ENCODE measurements at regions not wholly inside any gene's neighbourhood (a gene's known extent, or its start where the extent isn't known, plus 50 kb on each side); places are given as distances from the start of the nearest gene placed in this dataset.
"Not testable (repeated sequence)": the region's sequence is repeated elsewhere in the genome, so short reads cannot be mapped to it uniquely, and the experiment has no call there.

GRCh38 chr3:104360038-104360437 is 1006.7 kb upstream of the ALCAM start:
- no peak overlapping the region for H3K4me3 ChIP-seq (ENCODE audit: low read length in 2 of 2)
- H3K27ac ChIP-seq (ENCODE audit: low read length): no peak overlapping the region
- H3K36me3 ChIP-seq (ENCODE audit: control insufficient read depth in 2 of 2, insufficient read depth in 2 of 2, low read length in 2 of 2): no peaks in the 10 kb centered on the region
- no peaks in the 10 kb centered on the region for H3K27me3 ChIP-seq (ENCODE audit: control insufficient read depth in 1 of 2, insufficient read depth in 2 of 2, low read length in 2 of 2)
- no peaks in the 10 kb centered on the region for H3K9me3 ChIP-seq (ENCODE audit: control insufficient read depth in 2 of 2, low read length in 2 of 2)
- H3K9ac ChIP-seq (ENCODE audit: low read length in 2 of 2): no peak overlapping the region
- no peaks in the 10 kb centered on the region for H3K4me1 ChIP-seq (ENCODE audit: control insufficient read depth, insufficient read depth, low read length)

- H3K9ac ChIP-seq (ENCODE audit: low read length in 2 of 2); H3K36me3 ChIP-seq (ENCODE audit: control insufficient read depth in 2 of 2, insufficient read depth in 2 of 2, low read length in 2 of 2); H3K4me1 ChIP-seq (ENCODE audit: control insufficient read depth, insufficient read depth, low read length); H3K27ac ChIP-seq (ENCODE audit: low read length); H3K9me3 ChIP-seq (ENCODE audit: control insufficient read depth in 2 of 2, low read length in 2 of 2); H3K27me3 ChIP-seq (ENCODE audit: control insufficient read depth in 1 of 2, insufficient read depth in 2 of 2, low read length in 2 of 2); H3K4me3 ChIP-seq (ENCODE audit: low read length in 2 of 2): not testable (repeated sequence)
Measured at GRCh38 chr3:104361748-104362147, 1005.0 kb upstream of the ALCAM start.

GRCh38 chr3:104362319-104362718 is 1004.4 kb upstream of the ALCAM start:
- Histone ChIP-seq H3K27ac (ENCODE audit: low read length) (no peak overlapping the region), H3K9me3 (ENCODE audit: control insufficient read depth in 2 of 2, low read length in 2 of 2) (no peaks in the 10 kb centered on the region)

GRCh38 chr3:104367000-104367399 is 999.7 kb upstream of the ALCAM start:
- Histone ChIP-seq H3K27ac (ENCODE audit: low read length) (no peak overlapping the region), H3K4me1 (ENCODE audit: control insufficient read depth, insufficient read depth, low read length) (no peaks in the 10 kb centered on the region), H3K9ac (ENCODE audit: low read length in 2 of 2) (no peak overlapping the region), H3K27me3 (ENCODE audit: control insufficient read depth in 1 of 2, insufficient read depth in 2 of 2, low read length in 2 of 2) (no peaks in the 10 kb centered on the region), H3K36me3 (ENCODE audit: control insufficient read depth in 2 of 2, insufficient read depth in 2 of 2, low read length in 2 of 2) (no peaks in the 10 kb centered on the region), H3K9me3 (ENCODE audit: control insufficient read depth in 2 of 2, low read length in 2 of 2) (no peaks in the 10 kb centered on the region), H3K4me3 (ENCODE audit: low read length in 2 of 2) (no peak overlapping the region)

More at GRCh38 chr3:104362319-104362718, 1004.4 kb upstream of the ALCAM start:
- H3K4me3 ChIP-seq (ENCODE audit: low read length in 2 of 2): no peak overlapping the region
- no peaks in the 10 kb centered on the region for H3K4me1 ChIP-seq (ENCODE audit: control insufficient read depth, insufficient read depth, low read length)
- H3K9ac ChIP-seq (ENCODE audit: low read length in 2 of 2): no peak overlapping the region
- H3K36me3 ChIP-seq (ENCODE audit: control insufficient read depth in 2 of 2, insufficient read depth in 2 of 2, low read length in 2 of 2): no peaks in the 10 kb centered on the region
- H3K27me3 ChIP-seq (ENCODE audit: control insufficient read depth in 1 of 2, insufficient read depth in 2 of 2, low read length in 2 of 2): no peaks in the 10 kb centered on the region

GRCh38 chr3:104368760-104369159 is 997.9 kb upstream of the ALCAM start:
- H3K27ac ChIP-seq (ENCODE audit: low read length): no peak overlapping the region
- H3K36me3 ChIP-seq (ENCODE audit: control insufficient read depth in 2 of 2, insufficient read depth in 2 of 2, low read length in 2 of 2): no peaks in the 10 kb centered on the region
- no peaks in the 10 kb centered on the region for H3K9me3 ChIP-seq (ENCODE audit: control insufficient read depth in 2 of 2, low read length in 2 of 2)
- H3K4me1 ChIP-seq (ENCODE audit: control insufficient read depth, insufficient read depth, low read length): no peaks in the 10 kb centered on the region
- H3K4me3 ChIP-seq (ENCODE audit: low read length in 2 of 2): no peak overlapping the region
- H3K9ac ChIP-seq (ENCODE audit: low read length in 2 of 2): no peak overlapping the region
- no peaks in the 10 kb centered on the region for H3K27me3 ChIP-seq (ENCODE audit: control insufficient read depth in 1 of 2, insufficient read depth in 2 of 2, low read length in 2 of 2)

- Histone ChIP-seq H3K4me3 (ENCODE audit: low read length in 2 of 2) (no peak overlapping the region), H3K9me3 (ENCODE audit: control insufficient read depth in 2 of 2, low read length in 2 of 2) (no peaks in the 10 kb centered on the region), H3K27me3 (ENCODE audit: control insufficient read depth in 1 of 2, insufficient read depth in 2 of 2, low read length in 2 of 2) (no peaks in the 10 kb centered on the region), H3K4me1 (ENCODE audit: control insufficient read depth, insufficient read depth, low read length) (no peaks in the 10 kb centered on the region), H3K27ac (ENCODE audit: low read length) (no peak overlapping the region), H3K36me3 (ENCODE audit: control insufficient read depth in 2 of 2, insufficient read depth in 2 of 2, low read length in 2 of 2) (no peaks in the 10 kb centered on the region), H3K9ac (ENCODE audit: low read length in 2 of 2) (no peak overlapping the region)
Measured at GRCh38 chr3:104385421-104385820, 981.3 kb upstream of the ALCAM start.

- H3K9me3 ChIP-seq (ENCODE audit: control insufficient read depth in 2 of 2, low read length in 2 of 2): no peaks in the 10 kb centered on the region
- no peaks in the 10 kb centered on the region for H3K36me3 ChIP-seq (ENCODE audit: control insufficient read depth in 2 of 2, insufficient read depth in 2 of 2, low read length in 2 of 2)
- no peak overlapping the region for H3K4me3 ChIP-seq (ENCODE audit: low read length in 2 of 2)
- H3K27me3 ChIP-seq (ENCODE audit: control insufficient read depth in 1 of 2, insufficient read depth in 2 of 2, low read length in 2 of 2): no peaks in the 10 kb centered on the region
- H3K4me1 ChIP-seq (ENCODE audit: control insufficient read depth, insufficient read depth, low read length): no peaks in the 10 kb centered on the region
- no peak overlapping the region for H3K27ac ChIP-seq (ENCODE audit: low read length)
- H3K9ac ChIP-seq (ENCODE audit: low read length in 2 of 2): no peak overlapping the region
Measured at GRCh38 chr3:104388619-104389018, 978.1 kb upstream of the ALCAM start.

- H3K9me3 ChIP-seq (ENCODE audit: control insufficient read depth in 2 of 2, low read length in 2 of 2): no peaks in the 10 kb centered on the region
- no peaks in the 10 kb centered on the region for H3K36me3 ChIP-seq (ENCODE audit: control insufficient read depth in 2 of 2, insufficient read depth in 2 of 2, low read length in 2 of 2)
- H3K27me3 ChIP-seq (ENCODE audit: control insufficient read depth in 1 of 2, insufficient read depth in 2 of 2, low read length in 2 of 2): no peaks in the 10 kb centered on the region
- no peak overlapping the region for H3K9ac ChIP-seq (ENCODE audit: low read length in 2 of 2)
- no peak overlapping the region for H3K27ac ChIP-seq (ENCODE audit: low read length)
- H3K4me1 ChIP-seq (ENCODE audit: control insufficient read depth, insufficient read depth, low read length): no peaks in the 10 kb centered on the region
- H3K4me3 ChIP-seq (ENCODE audit: low read length in 2 of 2): no peak overlapping the region
Measured at GRCh38 chr3:104392327-104392726, 974.4 kb upstream of the ALCAM start.

GRCh38 chr3:104396974-104397669 is 969.6 kb upstream of the ALCAM start:
- Histone ChIP-seq H3K36me3 (ENCODE audit: control insufficient read depth in 2 of 2, insufficient read depth in 2 of 2, low read length in 2 of 2) (no peaks in the 10 kb centered on the region), H3K9me3 (ENCODE audit: control insufficient read depth in 2 of 2, low read length in 2 of 2) (no peaks in the 10 kb centered on the region), H3K4me3 (ENCODE audit: low read length in 2 of 2) (no peak overlapping the region), H3K9ac (ENCODE audit: low read length in 2 of 2) (no peak overlapping the region), H3K27me3 (ENCODE audit: control insufficient read depth in 1 of 2, insufficient read depth in 2 of 2, low read length in 2 of 2) (no peaks in the 10 kb centered on the region), H3K27ac (ENCODE audit: low read length) (no peak overlapping the region), H3K4me1 (ENCODE audit: control insufficient read depth, insufficient read depth, low read length) (no peaks in the 10 kb centered on the region)

GRCh38 chr3:104397713-104398112 is 969.0 kb upstream of the ALCAM start:
- Histone ChIP-seq H3K9ac (ENCODE audit: low read length in 2 of 2) (no peak overlapping the region), H3K9me3 (ENCODE audit: control insufficient read depth in 2 of 2, low read length in 2 of 2) (no peaks in the 10 kb centered on the region), H3K27ac (ENCODE audit: low read length) (no peak overlapping the region), H3K4me1 (ENCODE audit: control insufficient read depth, insufficient read depth, low read length) (no peaks in the 10 kb centered on the region), H3K4me3 (ENCODE audit: low read length in 2 of 2) (no peak overlapping the region), H3K27me3 (ENCODE audit: control insufficient read depth in 1 of 2, insufficient read depth in 2 of 2, low read length in 2 of 2) (no peaks in the 10 kb centered on the region), H3K36me3 (ENCODE audit: control insufficient read depth in 2 of 2, insufficient read depth in 2 of 2, low read length in 2 of 2) (no peaks in the 10 kb centered on the region)

GRCh38 chr3:104402902-104403301 is 963.8 kb upstream of the ALCAM start:
- H3K27ac ChIP-seq (ENCODE audit: low read length): no peak overlapping the region

More at GRCh38 chr3:104402902-104403301, 963.8 kb upstream of the ALCAM start:
- Histone ChIP-seq H3K9ac (ENCODE audit: low read length in 2 of 2) (no peak overlapping the region), H3K4me1 (ENCODE audit: control insufficient read depth, insufficient read depth, low read length) (no peaks in the 10 kb centered on the region), H3K27me3 (ENCODE audit: control insufficient read depth in 1 of 2, insufficient read depth in 2 of 2, low read length in 2 of 2) (no peaks in the 10 kb centered on the region), H3K9me3 (ENCODE audit: control insufficient read depth in 2 of 2, low read length in 2 of 2) (no peaks in the 10 kb centered on the region), H3K36me3 (ENCODE audit: control insufficient read depth in 2 of 2, insufficient read depth in 2 of 2, low read length in 2 of 2) (no peaks in the 10 kb centered on the region), H3K4me3 (ENCODE audit: low read length in 2 of 2) (no peak overlapping the region)
